Panc1 (cell line): ENCODE measurements at regions not wholly inside any gene's neighbourhood (a gene's known extent, or its start where the extent isn't known, plus 50 kb on each side); places are given as distances from the start of the nearest gene placed in this dataset.

Experiments
- ATAC-seq: fragments of 200-7000 bp; cut with Tn5 transposase; 2 replicates; pipeline ENCODE4 v1.9.1; 2020; ENCODE audit warnings: mild to moderate bottlenecking, moderate library complexity
- BruUV-seq: library from RNA; stranded (reverse); fragments of 400-500 nt; replicated peaks from 2 replicates; lab custom pipeline; 2021; lab: Mats Ljungman, UMichigan
- CTCF ChIA-PET: fragments of 300-600 bp; sonication (Branson Sonifier 250); formaldehyde crosslinking; loops from one replicate; lab custom pipeline; 2022; ENCODE audit warnings: antibody characterized with exemption; lab: Charles Lee
- POLR2A ChIA-PET: fragments of 300-600 bp; sonication (Branson Sonifier 250); formaldehyde crosslinking; loops from one replicate; lab custom pipeline; 2022; ENCODE audit warnings: antibody characterized with exemption; lab: Charles Lee
- DNase-seq: peaks from one replicate; pipeline ENCODE4 v3.0.0-alpha.2; 2010; ENCODE audit warnings: low read depth, low spot score
- H3K27ac ChIP-seq: 2 replicates; pipeline ENCODE4 v1.5.1; 2011; ENCODE audit warnings: mild to moderate bottlenecking, low read length, inconsistent platforms
- H3K27me3 ChIP-seq: fragments of 200-500 bp; sonication (Bioruptor generic); 2 replicates; pipeline ENCODE4 v1.6.0; 2014; ENCODE audit warnings: low read length, inconsistent platforms; ENCODE audit not compliant: control insufficient read depth, insufficient read depth
- H3K36me3 ChIP-seq: fragments of 200-500 bp; sonication (Bioruptor generic); 2 replicates; pipeline ENCODE4 v1.5.1; 2014; ENCODE audit warnings: inconsistent platforms, mild to moderate bottlenecking, low read length, moderate library complexity; ENCODE audit not compliant: control insufficient read depth, insufficient read depth
- H3K4me1 ChIP-seq: 2 replicates; pipeline ENCODE4 v1.5.1; 2011; ENCODE audit warnings: inconsistent platforms, mild to moderate bottlenecking, low read length, moderate library complexity; ENCODE audit not compliant: control insufficient read depth, insufficient read depth
- H3K4me3 ChIP-seq, 2 experiments: 2 replicates each; pipeline ENCODE4 v1.5.1; 2011 to 2012; ENCODE audit warnings: low read depth in 2 of 2, low read length in 2 of 2, mild to moderate bottlenecking in 2 of 2, inconsistent platforms in 1 of 2, moderate library complexity in 1 of 2
- H3K9me3 ChIP-seq: fragments of 200-500 bp; sonication (Bioruptor generic); 2 replicates; pipeline ENCODE4 v1.5.1; 2014; ENCODE audit warnings: low read depth, mild to moderate bottlenecking, inconsistent platforms, low read length, moderate library complexity; ENCODE audit not compliant: control insufficient read depth, insufficient read depth
- POLR2AphosphoS5 ChIP-seq: IDR thresholded peaks from 2 replicates; pipeline ENCODE4 v1.6.1; 2012; ENCODE audit warnings: mild to moderate bottlenecking, low read depth, low read length, moderate library complexity
- SIN3A ChIP-seq: IDR thresholded peaks from 2 replicates; pipeline ENCODE4 v1.6.1; 2012; ENCODE audit warnings: low read depth, mild to moderate bottlenecking, low read length, moderate library complexity, borderline replicate concordance; ENCODE audit not compliant: insufficient read depth
- TCF7L2 ChIP-seq: IDR thresholded peaks from 2 replicates; pipeline ENCODE4 v1.6.1; 2011; ENCODE audit warnings: mild to moderate bottlenecking, low read depth, low read length, inconsistent platforms
- in situ Hi-C: cut with HindIII; loops from 2 replicates; pipeline ENCODE4 v1.10.0; 2016; ENCODE audit warnings: low sequenced_read_pairs, low pct_unique_long_range_greater_than_20kb
- intact Hi-C: fragments of 100-400 bp; cut with micrococcal nuclease; formaldehyde crosslinking; loops from one replicate; pipeline ENCODE4 v1.10.0; 2022; ENCODE audit not compliant: unreplicated experiment
- TF ChIP-seq, protein P1 (sequence below), 2 experiments: IDR thresholded peaks; 2 replicates each; pipeline ENCODE4 v1.6.1; 2011 to 2012; ENCODE audit warnings: low read depth in 2 of 2, control low read depth in 1 of 2, low read length in 1 of 2, mild to moderate bottlenecking in 1 of 2, moderate library complexity in 1 of 2; ENCODE audit not compliant: insufficient read depth in 1 of 2
- TF ChIP-seq, protein P2 (sequence below): fragments of 450-650 bp; IDR thresholded peaks from 2 replicates; pipeline ENCODE4 v1.5.1; 2017; ENCODE audit warnings: mild to moderate bottlenecking

DNA sequence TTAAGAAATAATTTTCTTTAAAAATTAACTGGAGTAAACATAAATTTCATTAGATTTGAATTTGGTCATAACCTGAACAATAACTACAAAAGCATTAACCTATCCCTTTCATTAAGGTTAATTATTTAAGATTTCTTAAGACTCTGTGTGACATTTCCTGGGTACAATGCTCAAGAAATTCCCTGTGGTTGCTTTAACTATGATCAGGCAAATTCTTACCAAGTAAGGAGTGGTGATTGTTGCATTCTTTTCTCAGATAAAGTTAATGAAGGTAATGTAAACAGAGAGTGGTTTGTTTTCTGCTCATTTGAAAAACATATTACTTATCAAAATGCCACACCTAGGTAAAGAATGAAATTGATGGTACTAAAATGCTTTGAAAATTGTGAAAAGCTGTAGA, 114.8 kb upstream of the MIR17HG start:
- Histone ChIP-seq H3K4me1 (no peaks in the 10 kb centered on the region), H3K36me3 (no peaks in the 10 kb centered on the region), H3K9me3 (no peaks in the 10 kb centered on the region), H3K4me3 (no peak overlapping the region), H3K27ac (no peak overlapping the region), H3K27me3 (no peaks in the 10 kb centered on the region)
- ATAC-seq: no peak
- POLR2A ChIA-PET: no interaction called here
- intact Hi-C loops: no loop called here
- TF ChIP-seq SIN3A (no peak), POLR2AphosphoS5 (no peak), TCF7L2 (no peak)
- TF ChIP-seq, protein P1, sequence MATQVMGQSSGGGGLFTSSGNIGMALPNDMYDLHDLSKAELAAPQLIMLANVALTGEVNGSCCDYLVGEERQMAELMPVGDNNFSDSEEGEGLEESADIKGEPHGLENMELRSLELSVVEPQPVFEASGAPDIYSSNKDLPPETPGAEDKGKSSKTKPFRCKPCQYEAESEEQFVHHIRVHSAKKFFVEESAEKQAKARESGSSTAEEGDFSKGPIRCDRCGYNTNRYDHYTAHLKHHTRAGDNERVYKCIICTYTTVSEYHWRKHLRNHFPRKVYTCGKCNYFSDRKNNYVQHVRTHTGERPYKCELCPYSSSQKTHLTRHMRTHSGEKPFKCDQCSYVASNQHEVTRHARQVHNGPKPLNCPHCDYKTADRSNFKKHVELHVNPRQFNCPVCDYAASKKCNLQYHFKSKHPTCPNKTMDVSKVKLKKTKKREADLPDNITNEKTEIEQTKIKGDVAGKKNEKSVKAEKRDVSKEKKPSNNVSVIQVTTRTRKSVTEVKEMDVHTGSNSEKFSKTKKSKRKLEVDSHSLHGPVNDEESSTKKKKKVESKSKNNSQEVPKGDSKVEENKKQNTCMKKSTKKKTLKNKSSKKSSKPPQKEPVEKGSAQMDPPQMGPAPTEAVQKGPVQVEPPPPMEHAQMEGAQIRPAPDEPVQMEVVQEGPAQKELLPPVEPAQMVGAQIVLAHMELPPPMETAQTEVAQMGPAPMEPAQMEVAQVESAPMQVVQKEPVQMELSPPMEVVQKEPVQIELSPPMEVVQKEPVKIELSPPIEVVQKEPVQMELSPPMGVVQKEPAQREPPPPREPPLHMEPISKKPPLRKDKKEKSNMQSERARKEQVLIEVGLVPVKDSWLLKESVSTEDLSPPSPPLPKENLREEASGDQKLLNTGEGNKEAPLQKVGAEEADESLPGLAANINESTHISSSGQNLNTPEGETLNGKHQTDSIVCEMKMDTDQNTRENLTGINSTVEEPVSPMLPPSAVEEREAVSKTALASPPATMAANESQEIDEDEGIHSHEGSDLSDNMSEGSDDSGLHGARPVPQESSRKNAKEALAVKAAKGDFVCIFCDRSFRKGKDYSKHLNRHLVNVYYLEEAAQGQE (IDR thresholded peaks at IDR 0.05; ENCODE audit: insufficient read depth in 1 of 2, low read depth in 2 of 2, low read length in 1 of 2): no peak
- TF ChIP-seq, protein P2, sequence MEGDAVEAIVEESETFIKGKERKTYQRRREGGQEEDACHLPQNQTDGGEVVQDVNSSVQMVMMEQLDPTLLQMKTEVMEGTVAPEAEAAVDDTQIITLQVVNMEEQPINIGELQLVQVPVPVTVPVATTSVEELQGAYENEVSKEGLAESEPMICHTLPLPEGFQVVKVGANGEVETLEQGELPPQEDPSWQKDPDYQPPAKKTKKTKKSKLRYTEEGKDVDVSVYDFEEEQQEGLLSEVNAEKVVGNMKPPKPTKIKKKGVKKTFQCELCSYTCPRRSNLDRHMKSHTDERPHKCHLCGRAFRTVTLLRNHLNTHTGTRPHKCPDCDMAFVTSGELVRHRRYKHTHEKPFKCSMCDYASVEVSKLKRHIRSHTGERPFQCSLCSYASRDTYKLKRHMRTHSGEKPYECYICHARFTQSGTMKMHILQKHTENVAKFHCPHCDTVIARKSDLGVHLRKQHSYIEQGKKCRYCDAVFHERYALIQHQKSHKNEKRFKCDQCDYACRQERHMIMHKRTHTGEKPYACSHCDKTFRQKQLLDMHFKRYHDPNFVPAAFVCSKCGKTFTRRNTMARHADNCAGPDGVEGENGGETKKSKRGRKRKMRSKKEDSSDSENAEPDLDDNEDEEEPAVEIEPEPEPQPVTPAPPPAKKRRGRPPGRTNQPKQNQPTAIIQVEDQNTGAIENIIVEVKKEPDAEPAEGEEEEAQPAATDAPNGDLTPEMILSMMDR: no peak
- no peak for DNase-seq
- in situ Hi-C loops: no loop called here
- no TSS peak for BruUV-seq
- CTCF ChIA-PET: no interaction called here

DNA sequence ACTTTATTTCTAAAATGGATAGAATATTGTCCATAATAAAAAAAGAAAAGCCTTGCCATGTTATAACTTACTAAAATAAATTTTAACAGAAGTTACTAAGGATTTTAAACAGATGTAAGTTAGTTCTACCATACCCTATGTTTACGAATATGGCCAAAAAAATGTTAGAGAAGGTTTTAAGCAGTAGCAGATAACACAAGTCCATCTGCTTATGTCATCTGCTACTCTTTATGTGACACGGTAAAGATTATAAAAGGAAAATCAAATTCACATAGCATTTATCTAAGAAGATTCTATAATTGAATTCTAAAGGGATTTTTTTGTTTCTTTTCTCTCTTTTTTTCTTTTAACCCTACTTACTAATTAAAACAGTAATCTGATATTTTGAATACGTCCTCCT, 114.2 kb upstream of the MIR17HG start:
- ChIA-PET POLR2A (no interaction called here), CTCF (no interaction called here)
- no TSS peak for BruUV-seq
- intact Hi-C loops (no loop called here), in situ Hi-C loops (no loop called here)
- TF ChIP-seq, protein P2: no peak
- TF ChIP-seq SIN3A: no peak
- no peak for TF ChIP-seq TCF7L2
- TF ChIP-seq, protein P1 (IDR thresholded peaks at IDR 0.05; ENCODE audit: insufficient read depth in 1 of 2, low read depth in 2 of 2, low read length in 1 of 2): no peak
- TF ChIP-seq POLR2AphosphoS5: no peak
- no peaks in the 10 kb centered on the region for H3K4me1 ChIP-seq
- DNase-seq (no peak), ATAC-seq (no peak)
- H3K27ac ChIP-seq: no peak overlapping the region
- no peaks in the 10 kb centered on the region for H3K36me3 ChIP-seq
- H3K27me3 ChIP-seq: no peaks in the 10 kb centered on the region
- no peaks in the 10 kb centered on the region for H3K9me3 ChIP-seq
- H3K4me3 ChIP-seq: no peak overlapping the region
